ENCODE measurements at regions not wholly inside any gene's neighbourhood (a gene's known extent, or its start where the extent isn't known, plus 50 kb on each side); places are given as distances from the start of the nearest gene placed in this dataset.
A peak's percentile ranks its signal among the peaks of the same experiment; 100 is the strongest.

- Histone ChIP-seq H3K27me3 (ENCODE audit: control insufficient read depth, insufficient read depth, low read length) (peaks cover 4% of the 10 kb centered on the region), H3K4me3 (ENCODE audit: low read depth, low read length) (no peak overlapping the region), H3K36me3 (ENCODE audit: control insufficient read depth, insufficient read depth, low read length) (no peaks in the 10 kb centered on the region)
- no peak for TF ChIP-seq CTCF (IDR thresholded peaks at IDR 0.05; ENCODE audit: insufficient read depth, low read length, severe bottlenecking)
- FAIRE-seq (no peak), DNase-seq (ENCODE audit: low read depth) (no peak)
Observed at GRCh38 chr10:14408139-14408538, 77.4 kb upstream of the FRMD4A start.

- H3K27me3 ChIP-seq (ENCODE audit: control insufficient read depth, insufficient read depth, low read length): peaks cover 4% of the 10 kb centered on the region
- no peak overlapping the region for H3K4me3 ChIP-seq (ENCODE audit: low read depth, low read length)
- no peak for TF ChIP-seq CTCF (IDR thresholded peaks at IDR 0.05; ENCODE audit: insufficient read depth, low read length, severe bottlenecking)
- DNase-seq (ENCODE audit: low read depth) (no peak), FAIRE-seq (no peak)
- H3K36me3 ChIP-seq (ENCODE audit: control insufficient read depth, insufficient read depth, low read length): no peaks in the 10 kb centered on the region
Observed at GRCh38 chr10:14407567-14407966, 76.8 kb upstream of the FRMD4A start.

- peak; percentile 74 for DNase-seq (ENCODE audit: low read depth)
- Histone ChIP-seq H3K4me3 (ENCODE audit: low read depth, low read length) (no peak overlapping the region), H3K27me3 (ENCODE audit: control insufficient read depth, insufficient read depth, low read length) (peaks cover 4% of the 10 kb centered on the region), H3K36me3 (ENCODE audit: control insufficient read depth, insufficient read depth, low read length) (no peaks in the 10 kb centered on the region)
- TF ChIP-seq CTCF (IDR thresholded peaks at IDR 0.05; ENCODE audit: insufficient read depth, low read length, severe bottlenecking): no peak
- no peak for FAIRE-seq
Observed at GRCh38 chr10:14405076-14406065, 74.6 kb upstream of the FRMD4A start.

- Histone ChIP-seq H3K4me3 (ENCODE audit: low read depth, low read length) (no peak overlapping the region), H3K27me3 (ENCODE audit: control insufficient read depth, insufficient read depth, low read length) (peaks cover 4% of the 10 kb centered on the region), H3K36me3 (ENCODE audit: control insufficient read depth, insufficient read depth, low read length) (no peaks in the 10 kb centered on the region)
- DNase-seq (ENCODE audit: low read depth) (no peak), FAIRE-seq (no peak)
- no peak for TF ChIP-seq CTCF (IDR thresholded peaks at IDR 0.05; ENCODE audit: insufficient read depth, low read length, severe bottlenecking)
Observed at GRCh38 chr10:14403881-14404623, 73.3 kb upstream of the FRMD4A start.

GRCh38 chr10:14403359-14403758 lies 72.6 kb upstream of the FRMD4A start:
- no peak for FAIRE-seq
- no peak for DNase-seq (ENCODE audit: low read depth)
- no peak for TF ChIP-seq CTCF (IDR thresholded peaks at IDR 0.05; ENCODE audit: insufficient read depth, low read length, severe bottlenecking)
- Histone ChIP-seq H3K4me3 (ENCODE audit: low read depth, low read length) (no peak overlapping the region), H3K36me3 (ENCODE audit: control insufficient read depth, insufficient read depth, low read length) (no peaks in the 10 kb centered on the region), H3K27me3 (ENCODE audit: control insufficient read depth, insufficient read depth, low read length) (peaks cover 4% of the 10 kb centered on the region)
